Sigmoid colon (tissue), 3 donors: ENCODE measurements at regions not wholly inside any gene's neighbourhood (a gene's known extent, or its start where the extent isn't known, plus 50 kb on each side); places are given as distances from the start of the nearest gene placed in this dataset.

Source experiments
- CTCF ChIP-seq, 4 experiments: fragments of 450-650 bp in 3 of 4; fragments of 200-600 bp in 1 of 4; IDR thresholded peaks; one replicate each; pipeline ENCODE4 v1.5.1; 2016 to 2019; ENCODE audit warnings: antibody characterized with exemption in 4 of 4, mild to moderate bottlenecking in 3 of 4, moderate library complexity in 2 of 4
- POLR2A ChIP-seq, 2 donors: fragments of 450-650 bp; IDR thresholded peaks; one replicate each; pipeline ENCODE4 v1.6.1; 2016; ENCODE audit warnings: antibody characterized with exemption in 2 of 2, mild to moderate bottlenecking in 2 of 2, moderate library complexity in 2 of 2

GRCh38 chr2:66111706-66112105 is 323.2 kb upstream of the MEIS1 start:
- TF ChIP-seq POLR2A (IDR thresholded peaks at IDR 0.05) (no peak), CTCF (IDR thresholded peaks at IDR 0.05) (no peak)
